ENCODE measurements at regions not wholly inside any gene's neighbourhood (a gene's known extent, or its start where the extent isn't known, plus 50 kb on each side); places are given as distances from the start of the nearest gene placed in this dataset.

- H4K8ac ChIP-seq (ENCODE audit: low read depth in 2 of 2, low read length in 2 of 2) = no peak overlapping the region
- no peak overlapping the region for H2BK5ac ChIP-seq (ENCODE audit: low read depth, low read length, poor library complexity, severe bottlenecking)
- H3K14ac ChIP-seq (replicated peaks; ENCODE audit: low read depth, low read length) = no peak overlapping the region
- DNase-seq = no peak
- intact Hi-C loops (cut with micrococcal nuclease) (no loop called here), dilution Hi-C loops (cut with HindIII; ENCODE audit: low sequenced_read_pairs, unreplicated experiment) (no loop called here), in situ Hi-C loops (cut with MboI; ENCODE audit: low sequenced_read_pairs) (no loop called here)
- BruUV-seq (replicated peaks) = no TSS peak
- no peak overlapping the region for H3K4me2 ChIP-seq (ENCODE audit: low read depth, low read length)
- no peak overlapping the region for H3K56ac ChIP-seq (ENCODE audit: extremely low read depth, insufficient read depth, low read length)
- H2BK120ac ChIP-seq (ENCODE audit: low read depth, low read length) = no peak overlapping the region
- WGBS, 2 experiments (ENCODE audit: extremely low coverage in 2 of 2, insufficient read length in 1 of 2) = no CpG with 5 or more reads among the region's 2 CpGs
- H3K27ac ChIP-seq (ENCODE audit: insufficient read depth, low read length) = no peak overlapping the region
- no peak overlapping the region for H2BK15ac ChIP-seq (ENCODE audit: low read depth, low read length)
- ATAC-seq (ENCODE audit: low read depth) = no peak
- ChIA-PET POLR2A (ENCODE audit: unreplicated experiment) (no interaction called here), CTCF (no interaction called here)
- H2AK5ac ChIP-seq (ENCODE audit: low read depth, low read length) = no peak overlapping the region
- H3K4me1 ChIP-seq (ENCODE audit: control insufficient read depth, insufficient read depth, low read length) = no peaks in the 10 kb centered on the region
- TF ChIP-seq FOS (IDR thresholded peaks at IDR 0.05; ENCODE audit: low read depth, low read length) (no peak), RCOR1 (IDR thresholded peaks at IDR 0.05; ENCODE audit: insufficient replicate concordance, low read length) (no peak), POLR2A (IDR thresholded peaks at IDR 0.05; ENCODE audit: low read depth, low read length) (no peak), SMC3 (IDR thresholded peaks at IDR 0.05; ENCODE audit: low read depth, low read length) (no peak), RFX5 (IDR thresholded peaks at IDR 0.05; ENCODE audit: low read depth, low read length) (no peak), CEBPB (IDR thresholded peaks at IDR 0.05; ENCODE audit: low read depth, low read length) (no peak), NFE2L2 (IDR thresholded peaks at IDR 0.05; ENCODE audit: low read depth, low read length) (no peak), CHD1 (IDR thresholded peaks at IDR 0.05; ENCODE audit: low read depth, low read length) (no peak), MXI1 (IDR thresholded peaks at IDR 0.05; ENCODE audit: borderline replicate concordance, low read depth, low read length) (no peak), BHLHE40 (IDR thresholded peaks at IDR 0.05; ENCODE audit: low read depth, low read length) (no peak)
- TF ChIP-seq, protein P1, sequence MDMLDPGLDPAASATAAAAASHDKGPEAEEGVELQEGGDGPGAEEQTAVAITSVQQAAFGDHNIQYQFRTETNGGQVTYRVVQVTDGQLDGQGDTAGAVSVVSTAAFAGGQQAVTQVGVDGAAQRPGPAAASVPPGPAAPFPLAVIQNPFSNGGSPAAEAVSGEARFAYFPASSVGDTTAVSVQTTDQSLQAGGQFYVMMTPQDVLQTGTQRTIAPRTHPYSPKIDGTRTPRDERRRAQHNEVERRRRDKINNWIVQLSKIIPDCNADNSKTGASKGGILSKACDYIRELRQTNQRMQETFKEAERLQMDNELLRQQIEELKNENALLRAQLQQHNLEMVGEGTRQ (IDR thresholded peaks at IDR 0.05; ENCODE audit: low read depth, low read length) = no peak
- TF ChIP-seq, protein P2, sequence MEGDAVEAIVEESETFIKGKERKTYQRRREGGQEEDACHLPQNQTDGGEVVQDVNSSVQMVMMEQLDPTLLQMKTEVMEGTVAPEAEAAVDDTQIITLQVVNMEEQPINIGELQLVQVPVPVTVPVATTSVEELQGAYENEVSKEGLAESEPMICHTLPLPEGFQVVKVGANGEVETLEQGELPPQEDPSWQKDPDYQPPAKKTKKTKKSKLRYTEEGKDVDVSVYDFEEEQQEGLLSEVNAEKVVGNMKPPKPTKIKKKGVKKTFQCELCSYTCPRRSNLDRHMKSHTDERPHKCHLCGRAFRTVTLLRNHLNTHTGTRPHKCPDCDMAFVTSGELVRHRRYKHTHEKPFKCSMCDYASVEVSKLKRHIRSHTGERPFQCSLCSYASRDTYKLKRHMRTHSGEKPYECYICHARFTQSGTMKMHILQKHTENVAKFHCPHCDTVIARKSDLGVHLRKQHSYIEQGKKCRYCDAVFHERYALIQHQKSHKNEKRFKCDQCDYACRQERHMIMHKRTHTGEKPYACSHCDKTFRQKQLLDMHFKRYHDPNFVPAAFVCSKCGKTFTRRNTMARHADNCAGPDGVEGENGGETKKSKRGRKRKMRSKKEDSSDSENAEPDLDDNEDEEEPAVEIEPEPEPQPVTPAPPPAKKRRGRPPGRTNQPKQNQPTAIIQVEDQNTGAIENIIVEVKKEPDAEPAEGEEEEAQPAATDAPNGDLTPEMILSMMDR (conservative IDR thresholded peaks at IDR 0.05; ENCODE audit: low read depth, low read length) = no peak
- H3K18ac ChIP-seq (ENCODE audit: low read depth, low read length) = no peak overlapping the region
- no peak overlapping the region for H4K91ac ChIP-seq (ENCODE audit: insufficient read depth, low read depth, low read length)
- H3K36me3 ChIP-seq (ENCODE audit: control insufficient read depth, insufficient read depth, low read length) = no peaks in the 10 kb centered on the region
- no peaks in the 10 kb centered on the region for H3K9me1 ChIP-seq (ENCODE audit: insufficient read depth, low read length)
- H4K20me1 ChIP-seq (ENCODE audit: insufficient read depth, low read length) = no peaks in the 10 kb centered on the region
- no peak overlapping the region for H3K9ac ChIP-seq (ENCODE audit: low read depth, low read length)
- no peaks in the 10 kb centered on the region for H3K27me3 ChIP-seq (ENCODE audit: control insufficient read depth, insufficient read depth, low read length)
- no peaks in the 10 kb centered on the region for H3K9me3 ChIP-seq (ENCODE audit: control insufficient read depth, insufficient read depth, low read length)
- H3K4ac ChIP-seq (ENCODE audit: low read depth, low read length) = no peak overlapping the region
- H2AFZ ChIP-seq (replicated peaks; ENCODE audit: low read length, poor library complexity) = no peak overlapping the region
- H4K5ac ChIP-seq (ENCODE audit: low read depth, low read length) = no peak overlapping the region
- H3K23ac ChIP-seq (ENCODE audit: low read depth, low read length) = no peak overlapping the region
- no peak overlapping the region for H3K4me3 ChIP-seq (ENCODE audit: insufficient read depth, low read depth, low read length)
- H2BK20ac ChIP-seq (ENCODE audit: low read depth, low read length) = no peak overlapping the region
- no peaks in the 10 kb centered on the region for H3K79me1 ChIP-seq (ENCODE audit: low read depth in 1 of 2, low read length in 2 of 2)
- H2AK9ac ChIP-seq (replicated peaks; ENCODE audit: low read depth, low read length, poor library complexity) = no peak overlapping the region
Measured at GRCh38 chr11:79661373-79661772, 220.5 kb upstream of the TENM4 start.
